Liver (tissue), 8 donors: ENCODE measurements at regions not wholly inside any gene's neighbourhood (a gene's known extent, or its start where the extent isn't known, plus 50 kb on each side); places are given as distances from the start of the nearest gene placed in this dataset.

Experiments
- DNase-seq: peaks from one replicate; pipeline ENCODE4 v3.0.0-alpha.2; 2017; ENCODE audit warnings: low spot score
- H3K27ac ChIP-seq, 2 donors: one replicate each; pipeline ENCODE4 v1.7.0; 2013; ENCODE audit warnings: inconsistent platforms in 2 of 2, low read length in 2 of 2, control low read depth in 1 of 2, low read depth in 1 of 2, mild to moderate bottlenecking in 1 of 2
- H3K27me3 ChIP-seq, 4 donors: one replicate each; pipeline versions ENCODE4 v1.6.1 to v1.7.0; 2013; ENCODE audit warnings: low read length in 3 of 4, inconsistent platforms in 1 of 4, mild to moderate bottlenecking in 1 of 4, moderate library complexity in 1 of 4; ENCODE audit not compliant: control insufficient read depth in 4 of 4, insufficient read depth in 4 of 4
- H3K36me3 ChIP-seq, 4 donors: one replicate each; pipeline versions ENCODE4 v1.6.1 to v1.7.0; 2013; ENCODE audit warnings: low read length in 3 of 4, mild to moderate bottlenecking in 3 of 4, low read depth in 1 of 4, moderate library complexity in 1 of 4; ENCODE audit not compliant: control insufficient read depth in 4 of 4, insufficient read depth in 3 of 4
- H3K4me1 ChIP-seq, 4 donors: one replicate each; pipeline versions ENCODE4 v1.6.1 to v1.7.0; 2013; ENCODE audit warnings: low read length in 3 of 4, mild to moderate bottlenecking in 3 of 4, moderate library complexity in 1 of 4; ENCODE audit not compliant: control insufficient read depth in 4 of 4, insufficient read depth in 4 of 4
- H3K4me3 ChIP-seq, 3 donors: one replicate each; pipeline versions ENCODE4 v1.6.1 to v1.7.0; 2013; ENCODE audit warnings: low read length in 3 of 3, control low read depth in 1 of 3, low read depth in 1 of 3, mild to moderate bottlenecking in 1 of 3
- H3K9ac ChIP-seq, 2 donors: one replicate each; pipeline ENCODE4 v1.7.0; 2013; ENCODE audit warnings: low read length in 2 of 2, mild to moderate bottlenecking in 2 of 2, moderate library complexity in 2 of 2, control low read depth in 1 of 2, low read depth in 1 of 2
- H3K9me3 ChIP-seq, 4 donors: one replicate each; pipeline versions ENCODE4 v1.6.1 to v1.7.0; 2013; ENCODE audit warnings: low read length in 3 of 4; ENCODE audit not compliant: control insufficient read depth in 4 of 4
- EGR1 ChIP-seq, 2 donors: IDR thresholded peaks; 2 replicates each; pipeline ENCODE4 v1.6.1; 2016 to 2018; ENCODE audit warnings: antibody characterized with exemption in 2 of 2, low read depth in 2 of 2
- FOXA2 ChIP-seq: IDR thresholded peaks from 2 replicates; pipeline ENCODE4 v1.6.1; 2016; ENCODE audit warnings: antibody characterized with exemption
- JUND ChIP-seq, 2 donors: IDR thresholded peaks; 2 replicates each; pipeline ENCODE4 v1.6.1; 2016; ENCODE audit warnings: antibody characterized with exemption in 2 of 2
- NR2F2 ChIP-seq: IDR thresholded peaks from 2 replicates; pipeline ENCODE4 v1.6.1; 2016; ENCODE audit warnings: antibody characterized with exemption
- RAD21 ChIP-seq, 2 donors: IDR thresholded peaks; 2 replicates each; pipeline ENCODE4 v1.6.1; 2016; ENCODE audit warnings: antibody characterized with exemption in 2 of 2, mild to moderate bottlenecking in 2 of 2
- RXRA ChIP-seq, 2 donors: IDR thresholded peaks; 2 replicates each; pipeline ENCODE4 v1.6.1; 2017 to 2018; ENCODE audit warnings: antibody characterized with exemption in 2 of 2, mild to moderate bottlenecking in 1 of 2
- TAF1 ChIP-seq: conservative IDR thresholded peaks from 2 replicates; pipeline ENCODE4 v1.6.1; 2016; ENCODE audit warnings: antibody characterized with exemption, mild to moderate bottlenecking
- WGBS: extraction: QIAGEN DNeasy Blood & Tissue Kit; methylation state at CpG from one replicate; pipeline ENCODE4 v1.1.7; 2013; 5-methylcytosine and 5-hydroxymethylcytosine counted together
- TF ChIP-seq, protein P1 (sequence below): IDR thresholded peaks from 2 replicates; pipeline ENCODE4 v1.6.1; 2016; ENCODE audit warnings: antibody characterized with exemption
- TF ChIP-seq, protein P2 (sequence below): fragments of 150-350 bp; IDR thresholded peaks from 2 replicates; pipeline ENCODE4 v1.5.1; 2017; ENCODE audit warnings: improper control_type of control experiment, low read depth, low read length; ENCODE audit not compliant: missing input control
- TF ChIP-seq, protein P3 (sequence below): IDR thresholded peaks from 2 replicates; pipeline ENCODE4 v1.6.1; 2016; ENCODE audit warnings: antibody characterized with exemption
- TF ChIP-seq, protein P4 (sequence below): IDR thresholded peaks from 2 replicates; pipeline ENCODE4 v1.6.1; 2016; ENCODE audit warnings: antibody characterized with exemption, mild to moderate bottlenecking
- TF ChIP-seq, protein P5 (sequence below): IDR thresholded peaks from 2 replicates; pipeline ENCODE4 v1.6.1; 2016; ENCODE audit warnings: antibody characterized with exemption
- donor health status: healthy.
- donor health status: healthy.
- donor health status: healthy.
- donor health status: healthy.
- donor health status: healthy.

DNA sequence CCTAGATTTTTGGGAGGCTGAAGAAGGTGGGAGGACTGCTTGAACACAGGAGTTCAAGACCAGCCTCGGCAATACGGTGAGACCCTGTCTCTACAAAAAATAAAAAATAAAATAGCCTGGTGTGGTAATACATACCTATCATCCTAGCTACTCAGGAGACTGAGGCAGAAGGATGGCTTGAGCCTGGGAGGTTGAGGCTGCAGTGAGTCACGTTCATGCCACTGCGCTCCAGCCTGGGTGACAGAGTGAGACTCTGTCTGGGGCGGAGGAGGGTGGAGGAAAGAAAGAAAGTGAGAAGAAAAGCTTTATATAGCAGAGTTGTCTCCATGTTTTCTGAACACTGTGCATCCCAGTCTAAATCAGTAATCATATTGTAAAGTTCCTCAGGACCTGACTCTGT lies 301.4 kb upstream of the CNTN6 start:
- WGBS: 83% methylated on average over 5 of the region's 5 CpGs
- TF ChIP-seq, protein P1, sequence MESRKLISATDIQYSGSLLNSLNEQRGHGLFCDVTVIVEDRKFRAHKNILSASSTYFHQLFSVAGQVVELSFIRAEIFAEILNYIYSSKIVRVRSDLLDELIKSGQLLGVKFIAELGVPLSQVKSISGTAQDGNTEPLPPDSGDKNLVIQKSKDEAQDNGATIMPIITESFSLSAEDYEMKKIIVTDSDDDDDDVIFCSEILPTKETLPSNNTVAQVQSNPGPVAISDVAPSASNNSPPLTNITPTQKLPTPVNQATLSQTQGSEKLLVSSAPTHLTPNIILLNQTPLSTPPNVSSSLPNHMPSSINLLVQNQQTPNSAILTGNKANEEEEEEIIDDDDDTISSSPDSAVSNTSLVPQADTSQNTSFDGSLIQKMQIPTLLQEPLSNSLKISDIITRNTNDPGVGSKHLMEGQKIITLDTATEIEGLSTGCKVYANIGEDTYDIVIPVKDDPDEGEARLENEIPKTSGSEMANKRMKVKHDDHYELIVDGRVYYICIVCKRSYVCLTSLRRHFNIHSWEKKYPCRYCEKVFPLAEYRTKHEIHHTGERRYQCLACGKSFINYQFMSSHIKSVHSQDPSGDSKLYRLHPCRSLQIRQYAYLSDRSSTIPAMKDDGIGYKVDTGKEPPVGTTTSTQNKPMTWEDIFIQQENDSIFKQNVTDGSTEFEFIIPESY: no peak
- TF ChIP-seq, protein P2, sequence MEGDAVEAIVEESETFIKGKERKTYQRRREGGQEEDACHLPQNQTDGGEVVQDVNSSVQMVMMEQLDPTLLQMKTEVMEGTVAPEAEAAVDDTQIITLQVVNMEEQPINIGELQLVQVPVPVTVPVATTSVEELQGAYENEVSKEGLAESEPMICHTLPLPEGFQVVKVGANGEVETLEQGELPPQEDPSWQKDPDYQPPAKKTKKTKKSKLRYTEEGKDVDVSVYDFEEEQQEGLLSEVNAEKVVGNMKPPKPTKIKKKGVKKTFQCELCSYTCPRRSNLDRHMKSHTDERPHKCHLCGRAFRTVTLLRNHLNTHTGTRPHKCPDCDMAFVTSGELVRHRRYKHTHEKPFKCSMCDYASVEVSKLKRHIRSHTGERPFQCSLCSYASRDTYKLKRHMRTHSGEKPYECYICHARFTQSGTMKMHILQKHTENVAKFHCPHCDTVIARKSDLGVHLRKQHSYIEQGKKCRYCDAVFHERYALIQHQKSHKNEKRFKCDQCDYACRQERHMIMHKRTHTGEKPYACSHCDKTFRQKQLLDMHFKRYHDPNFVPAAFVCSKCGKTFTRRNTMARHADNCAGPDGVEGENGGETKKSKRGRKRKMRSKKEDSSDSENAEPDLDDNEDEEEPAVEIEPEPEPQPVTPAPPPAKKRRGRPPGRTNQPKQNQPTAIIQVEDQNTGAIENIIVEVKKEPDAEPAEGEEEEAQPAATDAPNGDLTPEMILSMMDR: no peak
- TF ChIP-seq, protein P3, sequence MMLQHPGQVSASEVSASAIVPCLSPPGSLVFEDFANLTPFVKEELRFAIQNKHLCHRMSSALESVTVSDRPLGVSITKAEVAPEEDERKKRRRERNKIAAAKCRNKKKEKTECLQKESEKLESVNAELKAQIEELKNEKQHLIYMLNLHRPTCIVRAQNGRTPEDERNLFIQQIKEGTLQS: no peak
- no peak for TF ChIP-seq JUND (IDR thresholded peaks at IDR 0.05)
- Histone ChIP-seq H3K4me3 (no peak overlapping the region), H3K36me3 (no peaks in the 10 kb centered on the region), H3K9ac (no peak overlapping the region), H3K27me3 (no peaks in the 10 kb centered on the region), H3K4me1 (no peaks in the 10 kb centered on the region), H3K9me3 (peaks cover 0 to 7% (median 0%) of the 10 kb centered on the region in 4 donors), H3K27ac (no peak overlapping the region)
- DNase-seq: no peak

DNA sequence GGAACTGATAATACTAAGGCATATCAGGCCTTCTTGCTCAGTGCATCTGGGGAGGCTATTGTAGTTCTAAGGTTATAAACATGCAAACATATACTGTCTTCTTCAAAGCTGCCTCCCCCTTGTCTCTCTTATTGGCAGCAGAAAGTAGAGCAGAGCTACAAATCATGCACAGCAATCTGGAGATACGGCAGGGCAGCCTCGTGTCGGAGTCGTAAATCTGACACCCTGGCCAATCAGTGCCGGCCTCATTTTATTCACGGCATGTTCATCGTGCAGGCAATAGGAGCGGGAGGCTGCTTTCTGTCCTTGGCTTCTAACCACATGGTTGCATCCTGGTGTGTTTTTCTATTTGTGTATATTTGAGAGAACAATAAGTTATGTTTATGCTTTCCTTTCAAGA lies 300.2 kb upstream of the CNTN6 start:
- Histone ChIP-seq H3K4me3 (no peak overlapping the region), H3K9ac (no peak overlapping the region), H3K36me3 (no peaks in the 10 kb centered on the region), H3K9me3 (peaks cover 0 to 7% (median 0%) of the 10 kb centered on the region in 4 donors), H3K27ac (no peak overlapping the region), H3K4me1 (no peaks in the 10 kb centered on the region), H3K27me3 (no peaks in the 10 kb centered on the region)
- WGBS: 83% methylated on average over 8 of the region's 8 CpGs
- DNase-seq: no peak
- no peak for TF ChIP-seq RAD21 (IDR thresholded peaks at IDR 0.05)
- no peak for TF ChIP-seq TAF1
- TF ChIP-seq, protein P3: no peak
- no peak for TF ChIP-seq RXRA (IDR thresholded peaks at IDR 0.05)
- TF ChIP-seq FOXA2: no peak
- TF ChIP-seq, protein P4, sequence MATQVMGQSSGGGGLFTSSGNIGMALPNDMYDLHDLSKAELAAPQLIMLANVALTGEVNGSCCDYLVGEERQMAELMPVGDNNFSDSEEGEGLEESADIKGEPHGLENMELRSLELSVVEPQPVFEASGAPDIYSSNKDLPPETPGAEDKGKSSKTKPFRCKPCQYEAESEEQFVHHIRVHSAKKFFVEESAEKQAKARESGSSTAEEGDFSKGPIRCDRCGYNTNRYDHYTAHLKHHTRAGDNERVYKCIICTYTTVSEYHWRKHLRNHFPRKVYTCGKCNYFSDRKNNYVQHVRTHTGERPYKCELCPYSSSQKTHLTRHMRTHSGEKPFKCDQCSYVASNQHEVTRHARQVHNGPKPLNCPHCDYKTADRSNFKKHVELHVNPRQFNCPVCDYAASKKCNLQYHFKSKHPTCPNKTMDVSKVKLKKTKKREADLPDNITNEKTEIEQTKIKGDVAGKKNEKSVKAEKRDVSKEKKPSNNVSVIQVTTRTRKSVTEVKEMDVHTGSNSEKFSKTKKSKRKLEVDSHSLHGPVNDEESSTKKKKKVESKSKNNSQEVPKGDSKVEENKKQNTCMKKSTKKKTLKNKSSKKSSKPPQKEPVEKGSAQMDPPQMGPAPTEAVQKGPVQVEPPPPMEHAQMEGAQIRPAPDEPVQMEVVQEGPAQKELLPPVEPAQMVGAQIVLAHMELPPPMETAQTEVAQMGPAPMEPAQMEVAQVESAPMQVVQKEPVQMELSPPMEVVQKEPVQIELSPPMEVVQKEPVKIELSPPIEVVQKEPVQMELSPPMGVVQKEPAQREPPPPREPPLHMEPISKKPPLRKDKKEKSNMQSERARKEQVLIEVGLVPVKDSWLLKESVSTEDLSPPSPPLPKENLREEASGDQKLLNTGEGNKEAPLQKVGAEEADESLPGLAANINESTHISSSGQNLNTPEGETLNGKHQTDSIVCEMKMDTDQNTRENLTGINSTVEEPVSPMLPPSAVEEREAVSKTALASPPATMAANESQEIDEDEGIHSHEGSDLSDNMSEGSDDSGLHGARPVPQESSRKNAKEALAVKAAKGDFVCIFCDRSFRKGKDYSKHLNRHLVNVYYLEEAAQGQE: no peak
- no peak for TF ChIP-seq NR2F2
- TF ChIP-seq, protein P5, sequence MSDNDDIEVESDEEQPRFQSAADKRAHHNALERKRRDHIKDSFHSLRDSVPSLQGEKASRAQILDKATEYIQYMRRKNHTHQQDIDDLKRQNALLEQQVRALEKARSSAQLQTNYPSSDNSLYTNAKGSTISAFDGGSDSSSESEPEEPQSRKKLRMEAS: no peak
- TF ChIP-seq, protein P1: no peak
- TF ChIP-seq EGR1 (IDR thresholded peaks at IDR 0.05; ENCODE audit: low read depth in 2 of 2): no peak
